CD8-positive, alpha-beta memory T cell (primary cell): ENCODE measurements at regions not wholly inside any gene's neighbourhood (a gene's known extent, or its start where the extent isn't known, plus 50 kb on each side); places are given as distances from the start of the nearest gene placed in this dataset.

Experiments
- CTCF ChIA-PET: fragments of 350-600 bp; sonication (Branson Sonifier 250); formaldehyde crosslinking; loops from one replicate; lab custom pipeline; 2021; ENCODE audit warnings: antibody characterized with exemption; lab: Charles Lee
- POLR2A ChIA-PET: fragments of 350-600 bp; sonication (Branson Sonifier 250); formaldehyde crosslinking; loops from one replicate; lab custom pipeline; 2021; ENCODE audit warnings: antibody characterized with exemption; lab: Charles Lee
- DNase-seq, 5 donors: peaks; one replicate each; pipeline versions ENCODE4 v3.0.0 to v3.0.0-alpha.2; 2020 to 2022; ENCODE audit warnings: mixed read lengths in 1 of 5
- H3K27ac ChIP-seq: one replicate; pipeline ENCODE4 v1.7.0; 2013; ENCODE audit warnings: low read depth, mild to moderate bottlenecking, low read length, moderate library complexity
- H3K27me3 ChIP-seq: 2 replicates; pipeline ENCODE4 v1.7.0; 2013; ENCODE audit warnings: low read length, mild to moderate bottlenecking; ENCODE audit not compliant: insufficient read depth, poor library complexity, severe bottlenecking
- H3K36me3 ChIP-seq: 2 replicates; pipeline ENCODE4 v1.7.0; 2013; ENCODE audit warnings: mild to moderate bottlenecking, low read length, moderate library complexity; ENCODE audit not compliant: insufficient read depth
- H3K4me1 ChIP-seq: 2 replicates; pipeline ENCODE4 v1.7.0; 2013; ENCODE audit warnings: mild to moderate bottlenecking, low read length, moderate library complexity; ENCODE audit not compliant: insufficient read depth
- H3K4me3 ChIP-seq: 2 replicates; pipeline ENCODE4 v1.7.0; 2013; ENCODE audit warnings: mild to moderate bottlenecking, low read length
- H3K9me3 ChIP-seq: 2 replicates; pipeline ENCODE4 v1.7.0; 2013; ENCODE audit warnings: mild to moderate bottlenecking, low read length
- H3K27ac Mint-ChIP-seq, 8 donors: one replicate each; pipeline ENCODE4 v1.8.0; 2020 to 2021; ENCODE audit warnings: mixed read lengths in 8 of 8, mild to moderate bottlenecking in 6 of 8, inconsistent platforms in 3 of 8, moderate library complexity in 3 of 8
- H3K27me3 Mint-ChIP-seq, 2 donors: one replicate each; pipeline ENCODE4 v1.8.0; 2020 to 2021; ENCODE audit warnings: mixed read lengths in 2 of 2, mild to moderate bottlenecking in 1 of 2, moderate library complexity in 1 of 2
- H3K36me3 Mint-ChIP-seq, 3 donors: one replicate each; pipeline ENCODE4 v1.8.0; 2020 to 2021; ENCODE audit warnings: mixed read lengths in 3 of 3, inconsistent platforms in 1 of 3, mild to moderate bottlenecking in 1 of 3
- H3K4me1 Mint-ChIP-seq, 3 donors: one replicate each; pipeline ENCODE4 v1.8.0; 2020 to 2021; ENCODE audit warnings: mixed read lengths in 3 of 3, inconsistent platforms in 1 of 3, mild to moderate bottlenecking in 1 of 3
- H3K4me3 Mint-ChIP-seq, 7 donors: one replicate each; pipeline ENCODE4 v1.8.0; 2020 to 2021; ENCODE audit warnings: mixed read lengths in 7 of 7, mild to moderate bottlenecking in 6 of 7, moderate library complexity in 4 of 7, inconsistent platforms in 2 of 7
- H3K9me3 Mint-ChIP-seq, 5 donors: one replicate each; pipeline ENCODE4 v1.8.0; 2020 to 2022; ENCODE audit warnings: mixed read lengths in 5 of 5, mild to moderate bottlenecking in 3 of 5, moderate library complexity in 2 of 5, inconsistent platforms in 1 of 5

DNA sequence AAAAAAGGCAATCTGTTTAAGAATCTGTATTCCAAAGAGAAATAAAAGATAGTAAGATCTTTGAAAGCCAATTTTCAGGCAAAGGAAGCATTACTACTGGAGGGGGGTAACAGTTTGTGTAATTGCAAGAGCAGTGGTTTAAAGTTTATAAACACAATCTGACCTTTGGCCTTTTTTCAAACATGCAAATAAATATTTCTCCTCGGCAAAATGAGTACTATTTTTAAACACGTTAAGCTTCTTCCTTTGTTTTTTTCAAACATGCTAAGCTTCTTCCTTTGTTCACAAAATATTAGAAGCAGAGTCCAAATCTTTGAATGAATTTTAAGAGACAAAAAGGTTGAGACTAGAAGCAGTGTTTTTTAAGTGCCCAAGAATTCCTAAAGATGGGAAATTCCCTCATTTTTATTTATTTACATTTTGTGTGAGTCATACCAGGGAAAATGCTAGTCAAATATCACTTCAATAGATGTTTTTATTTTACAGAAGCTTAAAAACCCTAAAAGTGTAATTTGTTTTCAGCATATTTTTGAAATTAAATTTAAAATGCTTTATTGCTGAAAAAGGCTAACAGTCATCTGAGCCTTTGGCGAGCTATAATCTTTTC is 229.3 kb downstream of the GPR37 start:
- Histone ChIP-seq H3K9me3 (no peaks in the 10 kb centered on the region), H3K4me1 (no peaks in the 10 kb centered on the region), H3K27me3 (no peaks in the 10 kb centered on the region), H3K27ac (no peak overlapping the region), H3K4me3 (no peak overlapping the region), H3K36me3 (no peaks in the 10 kb centered on the region)
- H3K4me1 Mint-ChIP-seq: no peaks in the 10 kb centered on the region
- H3K27me3 Mint-ChIP-seq: no peaks in the 10 kb centered on the region
- POLR2A ChIA-PET: no interaction called here
- CTCF ChIA-PET: no interaction called here
- no peaks in the 10 kb centered on the region for H3K36me3 Mint-ChIP-seq
- no peak overlapping the region for H3K4me3 Mint-ChIP-seq
- peaks cover 0 to 6% (median 2%) of the 10 kb centered on the region in 5 donors for H3K9me3 Mint-ChIP-seq
- DNase-seq: no peak
- no peak overlapping the region for H3K27ac Mint-ChIP-seq

GRCh38 chr7:124532166-124532565 is 233.4 kb downstream of the GPR37 start:
- no peak overlapping the region for H3K27ac ChIP-seq
- Mint-ChIP-seq H3K9me3 (peaks cover 9 to 15% (median 12%) of the 10 kb centered on the region in 5 donors), H3K27ac (no peak overlapping the region), H3K4me1 (no peaks in the 10 kb centered on the region), H3K4me3 (no peak overlapping the region), H3K27me3 (no peaks in the 10 kb centered on the region), H3K36me3 (no peaks in the 10 kb centered on the region)
- ChIA-PET POLR2A (no interaction called here), CTCF (no interaction called here)
- H3K36me3 ChIP-seq: no peaks in the 10 kb centered on the region
- no peaks in the 10 kb centered on the region for H3K27me3 ChIP-seq
- no peak overlapping the region for H3K4me3 ChIP-seq
- no peaks in the 10 kb centered on the region for H3K4me1 ChIP-seq
- H3K9me3 ChIP-seq: no peaks in the 10 kb centered on the region
- DNase-seq: no peak

GRCh38 chr7:124516911-124517310 is 248.7 kb downstream of the GPR37 start:
- no peaks in the 10 kb centered on the region for H3K27me3 ChIP-seq
- no peaks in the 10 kb centered on the region for H3K36me3 ChIP-seq
- H3K4me1 Mint-ChIP-seq: no peaks in the 10 kb centered on the region
- peaks cover 0 to 14% (median 6%) of the 10 kb centered on the region in 5 donors for H3K9me3 Mint-ChIP-seq
- ChIA-PET CTCF (no interaction called here), POLR2A (no interaction called here)
- DNase-seq: no peak
- H3K4me3 ChIP-seq: no peak overlapping the region
- no peaks in the 10 kb centered on the region for H3K4me1 ChIP-seq
- H3K27ac Mint-ChIP-seq: no peak overlapping the region
- H3K4me3 Mint-ChIP-seq: no peak overlapping the region
- no peak overlapping the region for H3K27ac ChIP-seq
- peaks cover 0 to 2% of the 10 kb centered on the region in 2 donors for H3K27me3 Mint-ChIP-seq
- H3K9me3 ChIP-seq: no peaks in the 10 kb centered on the region
- H3K36me3 Mint-ChIP-seq: no peaks in the 10 kb centered on the region

DNA sequence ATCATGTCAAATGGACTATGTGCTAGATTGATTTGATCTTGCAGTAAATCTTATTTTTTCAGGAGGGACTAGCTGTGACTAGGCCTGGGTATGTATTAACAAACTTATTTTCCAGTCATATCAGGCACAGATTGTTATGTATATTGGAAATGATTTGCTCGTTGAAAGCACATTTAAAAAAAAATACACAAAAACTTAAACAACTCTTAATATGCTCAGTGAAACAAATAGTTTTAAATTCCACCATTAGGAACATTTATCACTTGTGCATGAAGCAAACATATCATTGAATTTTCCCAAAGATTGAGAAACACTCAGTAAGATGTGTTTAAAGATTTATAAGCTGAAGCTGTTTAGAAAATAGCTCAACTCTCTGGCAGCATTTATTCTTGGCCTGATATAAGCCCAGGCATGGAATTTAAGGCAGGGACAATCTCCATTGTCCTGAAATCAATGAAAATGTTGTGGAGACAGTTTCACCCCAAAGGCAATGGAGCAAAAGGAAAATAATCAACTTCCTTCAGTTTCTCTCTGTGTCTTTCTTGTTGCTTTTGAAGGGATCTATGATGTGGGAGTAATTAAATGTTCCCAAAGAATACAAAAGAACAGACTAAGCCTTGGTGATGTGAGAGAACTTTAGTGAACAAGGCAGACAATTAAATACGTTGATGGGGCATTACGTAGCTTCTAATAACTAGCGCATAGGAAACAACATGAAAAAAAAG is 250.3 kb downstream of the GPR37 start:
- Histone ChIP-seq H3K4me3 (no peak overlapping the region), H3K36me3 (no peaks in the 10 kb centered on the region), H3K9me3 (no peaks in the 10 kb centered on the region), H3K27ac (no peak overlapping the region), H3K27me3 (no peaks in the 10 kb centered on the region), H3K4me1 (no peaks in the 10 kb centered on the region)
- POLR2A ChIA-PET: no interaction called here
- Mint-ChIP-seq H3K27me3 (no peaks in the 10 kb centered on the region), H3K36me3 (no peaks in the 10 kb centered on the region), H3K27ac (no peak overlapping the region), H3K4me3 (no peak overlapping the region), H3K9me3 (peaks cover 0 to 12% (median 6%) of the 10 kb centered on the region in 5 donors), H3K4me1 (no peaks in the 10 kb centered on the region)
- no peak for DNase-seq
- CTCF ChIA-PET: no interaction called here

DNA sequence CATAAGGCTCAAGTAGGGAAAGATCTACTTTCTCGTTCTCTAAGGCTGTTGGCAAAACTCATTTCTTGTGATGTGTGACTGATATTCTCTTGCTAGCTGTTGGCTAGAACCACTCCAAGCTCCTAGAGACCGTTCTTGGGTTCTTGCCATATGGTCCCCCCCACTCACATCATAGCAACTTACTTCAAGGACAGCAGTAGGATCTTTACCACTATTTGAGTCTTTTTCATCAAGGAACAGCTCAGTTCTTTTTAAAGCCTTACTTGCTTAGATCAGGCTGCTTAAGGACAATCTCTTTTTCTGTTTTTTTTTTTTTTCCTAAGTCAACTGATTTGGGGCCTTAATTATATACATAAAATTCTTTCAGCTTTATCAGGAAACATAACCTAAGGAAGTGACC is 251.1 kb downstream of the GPR37 start:
- ChIA-PET CTCF (no interaction called here), POLR2A (no interaction called here)
- no peaks in the 10 kb centered on the region for H3K27me3 Mint-ChIP-seq
- H3K27ac Mint-ChIP-seq: no peak overlapping the region
- no peak overlapping the region for H3K4me3 Mint-ChIP-seq
- no peak overlapping the region for H3K27ac ChIP-seq
- H3K36me3 Mint-ChIP-seq: no peaks in the 10 kb centered on the region
- no peaks in the 10 kb centered on the region for H3K27me3 ChIP-seq
- no peaks in the 10 kb centered on the region for H3K4me1 Mint-ChIP-seq
- no peaks in the 10 kb centered on the region for H3K9me3 ChIP-seq
- H3K36me3 ChIP-seq: no peaks in the 10 kb centered on the region
- H3K4me1 ChIP-seq: no peaks in the 10 kb centered on the region
- H3K9me3 Mint-ChIP-seq: peaks cover 0 to 12% (median 6%) of the 10 kb centered on the region in 5 donors
- no peak overlapping the region for H3K4me3 ChIP-seq
- no peak for DNase-seq

- CTCF ChIA-PET: no interaction called here
Observed at GRCh38 chr7:124497176-124497575, 268.4 kb downstream of the GPR37 start.

GRCh38 chr7:124489925-124490324 is 275.7 kb downstream of the GPR37 start:
- DNase-seq: no peak
- Mint-ChIP-seq H3K27me3 (no peaks in the 10 kb centered on the region), H3K27ac (no peak overlapping the region), H3K36me3 (peaks cover 0 to 1% (median 0%) of the 10 kb centered on the region in 3 donors), H3K4me3 (no peak overlapping the region), H3K4me1 (no peaks in the 10 kb centered on the region), H3K9me3 (peaks cover 0 to 10% (median 3%) of the 10 kb centered on the region in 5 donors)
- no peaks in the 10 kb centered on the region for H3K4me1 ChIP-seq
- ChIA-PET CTCF (no interaction called here), POLR2A (no interaction called here)
- H3K27me3 ChIP-seq: no peaks in the 10 kb centered on the region
- no peaks in the 10 kb centered on the region for H3K36me3 ChIP-seq
- no peak overlapping the region for H3K4me3 ChIP-seq
- no peaks in the 10 kb centered on the region for H3K9me3 ChIP-seq
- H3K27ac ChIP-seq: no peak overlapping the region

More at GRCh38 chr7:124497176-124497575, 268.4 kb downstream of the GPR37 start:
- Mint-ChIP-seq H3K36me3 (no peaks in the 10 kb centered on the region), H3K4me3 (no peak overlapping the region), H3K4me1 (no peaks in the 10 kb centered on the region), H3K9me3 (peaks cover 0 to 10% (median 8%) of the 10 kb centered on the region in 5 donors), H3K27me3 (no peaks in the 10 kb centered on the region), H3K27ac (no peak overlapping the region)
- Histone ChIP-seq H3K9me3 (no peaks in the 10 kb centered on the region), H3K27ac (no peak overlapping the region), H3K4me3 (no peak overlapping the region), H3K36me3 (no peaks in the 10 kb centered on the region), H3K4me1 (no peaks in the 10 kb centered on the region), H3K27me3 (no peaks in the 10 kb centered on the region)
- POLR2A ChIA-PET: no interaction called here
- no peak for DNase-seq

GRCh38 chr7:124489082-124489819 is 276.3 kb downstream of the GPR37 start:
- H3K9me3 ChIP-seq: no peaks in the 10 kb centered on the region
- Mint-ChIP-seq H3K9me3 (peaks cover 0 to 10% (median 3%) of the 10 kb centered on the region in 5 donors), H3K4me3 (no peak overlapping the region), H3K4me1 (no peaks in the 10 kb centered on the region), H3K27ac (no peak overlapping the region), H3K36me3 (peaks cover 0 to 1% (median 0%) of the 10 kb centered on the region in 3 donors), H3K27me3 (no peaks in the 10 kb centered on the region)
- DNase-seq: no peak
- ChIA-PET POLR2A (no interaction called here), CTCF (no interaction called here)
- no peaks in the 10 kb centered on the region for H3K36me3 ChIP-seq
- H3K27ac ChIP-seq: no peak overlapping the region
- H3K4me3 ChIP-seq: no peak overlapping the region
- no peaks in the 10 kb centered on the region for H3K27me3 ChIP-seq
- no peaks in the 10 kb centered on the region for H3K4me1 ChIP-seq
